Astrocyte (in vitro differentiated cells and primary cell): ENCODE measurements at regions not wholly inside any gene's neighbourhood (a gene's known extent, or its start where the extent isn't known, plus 50 kb on each side); places are given as distances from the start of the nearest gene placed in this dataset.
A peak's percentile ranks its signal among the peaks of the same experiment; 100 is the strongest.

Experiments used
- DNase-seq: peaks from one replicate; pipeline ENCODE4 v3.0.0-alpha.2; 2010; ENCODE audit warnings: low read depth
- FAIRE-seq: peaks from 2 replicates; lab custom pipeline; 2011; peaks lifted over from hg19 to GRCh38; lab: Jason Lieb, UNC
- H2AFZ ChIP-seq: 2 replicates; pipeline ENCODE4 v1.6.0; 2012; ENCODE audit warnings: low read depth, low read length, inconsistent platforms
- H3K27ac ChIP-seq: 2 replicates; pipeline ENCODE4 v1.5.1; 2011; ENCODE audit warnings: low read depth, low read length, inconsistent platforms
- H3K27me3 ChIP-seq: 2 replicates; pipeline ENCODE4 v1.6.0; 2011; ENCODE audit warnings: low read length, inconsistent platforms; ENCODE audit not compliant: insufficient read depth
- H3K36me3 ChIP-seq: 2 replicates; pipeline ENCODE4 v1.5.1; 2011; ENCODE audit warnings: low read length, inconsistent platforms; ENCODE audit not compliant: insufficient read depth
- H3K4me1 ChIP-seq: 2 replicates; pipeline ENCODE4 v1.5.1; 2011; ENCODE audit warnings: low read length, inconsistent platforms; ENCODE audit not compliant: insufficient read depth
- H3K4me2 ChIP-seq: 2 replicates; pipeline ENCODE4 v1.6.0; 2012; ENCODE audit warnings: low read length, inconsistent platforms
- H3K4me3 ChIP-seq: 2 replicates; pipeline ENCODE4 v1.5.1; 2011; ENCODE audit warnings: low read depth, mild to moderate bottlenecking, low read length, inconsistent platforms; ENCODE audit not compliant: insufficient read depth
- H3K79me2 ChIP-seq: 2 replicates; pipeline ENCODE4 v1.6.0; 2012; ENCODE audit warnings: mild to moderate bottlenecking, low read length, inconsistent platforms; ENCODE audit not compliant: insufficient read depth
- H3K9ac ChIP-seq: 2 replicates; pipeline ENCODE4 v1.6.0; 2012; ENCODE audit warnings: mild to moderate bottlenecking, low read length, inconsistent platforms
- H3K9me3 ChIP-seq: 2 replicates; pipeline ENCODE4 v1.5.1; 2012; ENCODE audit warnings: low read depth, mild to moderate bottlenecking, low read length, inconsistent platforms; ENCODE audit not compliant: insufficient read depth
- H4K20me1 ChIP-seq: 2 replicates; pipeline ENCODE4 v1.6.0; 2012; ENCODE audit warnings: low read length, inconsistent platforms; ENCODE audit not compliant: insufficient read depth
- H3K27ac Mint-ChIP-seq: one replicate; pipeline ENCODE4 v1.8.0; 2021; ENCODE audit warnings: mild to moderate bottlenecking, mixed read lengths; ENCODE audit not compliant: unreplicated experiment
- H3K27me3 Mint-ChIP-seq: one replicate; pipeline ENCODE4 v1.8.0; 2021; ENCODE audit warnings: low read depth, mixed read lengths; ENCODE audit not compliant: unreplicated experiment
- H3K36me3 Mint-ChIP-seq: one replicate; pipeline ENCODE4 v1.8.0; 2021; ENCODE audit warnings: low read depth, mixed read lengths; ENCODE audit not compliant: unreplicated experiment
- H3K4me1 Mint-ChIP-seq: one replicate; pipeline ENCODE4 v1.8.0; 2021; ENCODE audit warnings: low read depth, mixed read lengths; ENCODE audit not compliant: unreplicated experiment
- H3K4me3 Mint-ChIP-seq: one replicate; pipeline ENCODE4 v1.8.0; 2021; ENCODE audit warnings: mild to moderate bottlenecking, moderate library complexity, mixed read lengths; ENCODE audit not compliant: unreplicated experiment
- H3K9me3 Mint-ChIP-seq: one replicate; pipeline ENCODE4 v1.8.0; 2021; ENCODE audit warnings: mild to moderate bottlenecking, mixed read lengths; ENCODE audit not compliant: unreplicated experiment
- CTCF ChIP-seq: IDR thresholded peaks from 2 replicates; pipeline ENCODE4 v1.5.1; 2011; ENCODE audit warnings: low read depth, mild to moderate bottlenecking, inconsistent platforms, low read length, moderate library complexity; ENCODE audit not compliant: insufficient read depth
- EZH2 ChIP-seq: IDR thresholded peaks from 2 replicates; pipeline ENCODE4 v1.6.1; 2012; ENCODE audit warnings: mild to moderate bottlenecking, low read length, inconsistent platforms; ENCODE audit not compliant: insufficient read depth

DNA sequence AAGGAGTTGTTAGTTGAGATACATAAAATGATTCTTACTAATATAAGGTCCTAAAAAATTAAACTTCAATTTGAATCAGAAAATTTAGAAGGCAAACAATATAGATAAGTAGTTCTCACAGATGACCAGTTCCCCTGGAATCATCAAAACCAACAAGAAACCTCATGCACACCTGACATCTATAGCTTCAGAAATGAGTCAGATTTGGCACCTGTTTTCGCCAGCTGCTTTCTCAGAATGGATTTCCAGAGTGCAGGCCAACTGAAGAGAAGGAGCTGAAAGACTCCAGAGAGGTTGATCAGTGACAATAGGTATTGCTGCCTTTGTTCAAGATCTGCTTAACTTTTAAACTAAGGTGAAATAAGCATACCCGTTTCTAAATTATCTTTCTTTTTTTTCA lies 192.4 kb downstream of the RDH14 start:
- no peak overlapping the region for H3K4me2 ChIP-seq
- no peak overlapping the region for H3K27ac ChIP-seq
- no peaks in the 10 kb centered on the region for H3K9me3 Mint-ChIP-seq
- no peaks in the 10 kb centered on the region for H3K36me3 Mint-ChIP-seq
- H3K9me3 ChIP-seq, result no peaks in the 10 kb centered on the region
- H2AFZ ChIP-seq, result no peak overlapping the region
- peaks cover 28% of the 10 kb centered on the region for H3K4me1 Mint-ChIP-seq
- H3K4me3 Mint-ChIP-seq, result no peak overlapping the region
- H4K20me1 ChIP-seq, result no peaks in the 10 kb centered on the region
- no peak overlapping the region for H3K4me3 ChIP-seq
- H3K27me3 ChIP-seq, result no peaks in the 10 kb centered on the region
- H3K4me1 ChIP-seq, result peaks cover 21% of the 10 kb centered on the region
- no peak overlapping the region for H3K27ac Mint-ChIP-seq
- peak; percentile 29 for FAIRE-seq
- peak; percentile 48 for DNase-seq
- no peak overlapping the region for H3K9ac ChIP-seq
- no peak for TF ChIP-seq EZH2
- no peak for TF ChIP-seq CTCF
- H3K36me3 ChIP-seq, result no peaks in the 10 kb centered on the region
- H3K27me3 Mint-ChIP-seq, result no peaks in the 10 kb centered on the region
- no peaks in the 10 kb centered on the region for H3K79me2 ChIP-seq

DNA sequence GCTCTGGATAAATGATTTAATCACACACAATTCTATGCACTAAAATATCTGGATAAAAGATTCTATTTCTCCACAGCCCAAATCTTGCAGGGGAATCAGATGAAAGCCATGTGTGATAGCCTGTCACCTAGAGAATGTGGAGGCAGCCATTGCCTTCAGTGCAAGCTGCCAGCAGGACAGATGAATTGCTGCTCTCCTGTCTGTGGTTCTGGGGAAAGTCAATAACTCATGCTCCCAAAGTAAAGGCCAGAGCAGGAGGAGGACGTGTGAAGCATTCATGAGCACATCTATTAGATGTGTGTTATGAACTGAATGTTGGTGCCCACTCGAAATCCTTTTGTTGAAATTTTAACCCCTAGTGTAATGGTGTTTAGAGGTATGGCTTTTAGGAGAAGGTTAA lies 195.1 kb downstream of the RDH14 start:
- TF ChIP-seq EZH2, result no peak
- TF ChIP-seq CTCF, result no peak
- Histone ChIP-seq H3K4me2 (no peak overlapping the region), H3K27ac (no peak overlapping the region), H3K79me2 (no peaks in the 10 kb centered on the region), H2AFZ (no peak overlapping the region), H4K20me1 (no peaks in the 10 kb centered on the region), H3K36me3 (no peaks in the 10 kb centered on the region), H3K27me3 (no peaks in the 10 kb centered on the region), H3K9ac (no peak overlapping the region), H3K9me3 (no peaks in the 10 kb centered on the region), H3K4me1 (peaks cover 30% of the 10 kb centered on the region), H3K4me3 (no peak overlapping the region)
- Mint-ChIP-seq H3K27me3 (no peaks in the 10 kb centered on the region), H3K9me3 (no peaks in the 10 kb centered on the region), H3K4me3 (no peak overlapping the region), H3K4me1 (peaks cover 45% of the 10 kb centered on the region), H3K36me3 (no peaks in the 10 kb centered on the region), H3K27ac (no peak overlapping the region)
- FAIRE-seq (no peak), DNase-seq (peak; percentile 45)

GRCh38 chr2:18363348-18363747 lies 197.1 kb downstream of the RDH14 start:
- TF ChIP-seq CTCF, result no peak
- no peak for TF ChIP-seq EZH2

More at GRCh38 chr2:18363348-18363747, 197.1 kb downstream of the RDH14 start:
- Histone ChIP-seq H3K36me3 (no peaks in the 10 kb centered on the region), H3K9ac (peak overlapping the region; percentile 5), H4K20me1 (no peaks in the 10 kb centered on the region), H3K9me3 (no peaks in the 10 kb centered on the region), H3K4me2 (peak overlapping the region; percentile 16), H3K79me2 (no peaks in the 10 kb centered on the region), H2AFZ (no peak overlapping the region), H3K4me3 (no peak overlapping the region), H3K27ac (peak overlapping the region; percentile 68), H3K4me1 (peaks cover 17% of the 10 kb centered on the region), H3K27me3 (no peaks in the 10 kb centered on the region)
- Mint-ChIP-seq H3K4me3 (no peak overlapping the region), H3K27ac (peak overlapping the region; percentile 56), H3K9me3 (no peaks in the 10 kb centered on the region), H3K36me3 (no peaks in the 10 kb centered on the region), H3K27me3 (no peaks in the 10 kb centered on the region), H3K4me1 (peaks cover 34% of the 10 kb centered on the region)
- no peak for DNase-seq
- FAIRE-seq, result peak; percentile 32
